Ramos (cell line): ENCODE measurements at regions not wholly inside any gene's neighbourhood (a gene's known extent, or its start where the extent isn't known, plus 50 kb on each side); places are given as distances from the start of the nearest gene placed in this dataset.
"Not testable (repeated sequence)": the region's sequence is repeated elsewhere in the genome, so short reads cannot be mapped to it uniquely, and the experiment has no call there.

Experiments used
- in situ Hi-C: fragments of 300-500 bp; cut with MboI; formaldehyde crosslinking; loops from one replicate; pipeline ENCODE4 v1.14.3; 2022; ENCODE audit warnings: low sequenced_read_pairs; ENCODE audit not compliant: unreplicated experiment

GRCh38 chr14:30064454-30064853 lies 136.8 kb upstream of the PRKD1 start:
- in situ Hi-C loops: no loop called here

- in situ Hi-C loops: no loop called here
Measured at GRCh38 chr14:30069536-30069935, 141.9 kb upstream of the PRKD1 start.

- in situ Hi-C loops: not testable (repeated sequence)
Measured at GRCh38 chr14:30072454-30072853, 144.8 kb upstream of the PRKD1 start.

- in situ Hi-C loops: no loop called here
Measured at GRCh38 chr14:30077946-30078345, 150.3 kb upstream of the PRKD1 start.

GRCh38 chr14:30078811-30079402 lies 151.3 kb upstream of the PRKD1 start:
- in situ Hi-C loops: no loop called here

GRCh38 chr14:30082486-30082885 lies 154.8 kb upstream of the PRKD1 start:
- in situ Hi-C loops: no loop called here

- in situ Hi-C loops: no loop called here
Measured at GRCh38 chr14:30084811-30085210, 157.2 kb upstream of the PRKD1 start.

- in situ Hi-C loops: no loop called here
Measured at GRCh38 chr14:30085943-30086342, 158.3 kb upstream of the PRKD1 start.

GRCh38 chr14:30088620-30089019 lies 161.0 kb upstream of the PRKD1 start:
- in situ Hi-C loops: no loop called here

- in situ Hi-C loops: no loop called here
Measured at GRCh38 chr14:30108975-30109700, 181.5 kb upstream of the PRKD1 start.

- in situ Hi-C loops: no loop called here
Measured at GRCh38 chr14:30114051-30114450, 186.4 kb upstream of the PRKD1 start.

- in situ Hi-C loops: no loop called here
Measured at GRCh38 chr14:30115756-30116155, 188.1 kb upstream of the PRKD1 start.

- in situ Hi-C loops: no loop called here
Measured at GRCh38 chr14:30118992-30119640, 191.5 kb upstream of the PRKD1 start.

GRCh38 chr14:30125322-30125979 lies 197.8 kb upstream of the PRKD1 start:
- in situ Hi-C loops: no loop called here

- in situ Hi-C loops: no loop called here
Measured at GRCh38 chr14:30129807-30130206, 202.2 kb upstream of the PRKD1 start.

- in situ Hi-C loops: no loop called here
Measured at GRCh38 chr14:30131581-30132097, 204.0 kb upstream of the PRKD1 start.

GRCh38 chr14:30132196-30132595 lies 204.5 kb upstream of the PRKD1 start:
- in situ Hi-C loops: no loop called here

GRCh38 chr14:30134936-30135335 lies 207.3 kb upstream of the PRKD1 start:
- in situ Hi-C loops: no loop called here

- in situ Hi-C loops: no loop called here
Measured at GRCh38 chr14:30138567-30138966, 210.9 kb upstream of the PRKD1 start.

- in situ Hi-C loops: no loop called here
Measured at GRCh38 chr14:30142216-30142615, 214.6 kb upstream of the PRKD1 start.

- in situ Hi-C loops: no loop called here
Measured at GRCh38 chr14:30143627-30144026, 216.0 kb upstream of the PRKD1 start.
